K562 (cell line): ENCODE measurements at regions not wholly inside any gene's neighbourhood (a gene's known extent, or its start where the extent isn't known, plus 50 kb on each side); places are given as distances from the start of the nearest gene placed in this dataset.

Experiments
- EP300 ChIP-seq: IDR thresholded peaks from 2 replicates; pipeline ENCODE4 v1.6.1; 2012; ENCODE audit warnings: low read length, improper control_type of control experiment
- MIER1 ChIP-seq: fragments of 450-650 bp; IDR thresholded peaks from 2 replicates; pipeline ENCODE4 v1.6.1; 2016; ENCODE audit warnings: antibody characterized with exemption, mild to moderate bottlenecking, low read depth
- ZNF274 ChIP-seq: IDR thresholded peaks from 2 replicates; pipeline ENCODE4 v1.6.1; 2011; ENCODE audit warnings: low read depth, mild to moderate bottlenecking, low read length, moderate library complexity, borderline replicate concordance
- ZNF75A ChIP-seq: fragments of 450-650 bp; formaldehyde crosslinking; IDR thresholded peaks from 2 replicates; pipeline ENCODE4 v1.4.0; 2020; ENCODE audit warnings: mild to moderate bottlenecking
- TF ChIP-seq, protein P1 (sequence below), 3 experiments: IDR thresholded peaks in 2 of 3; conservative IDR thresholded peaks in 1 of 3; 2 replicates each; pipeline ENCODE4 v1.5.1; 2011 to 2012; ENCODE audit warnings: low read length in 3 of 3, mild to moderate bottlenecking in 3 of 3, control low read depth in 2 of 3, improper control_type of control experiment in 1 of 3, inconsistent platforms in 1 of 3, low read depth in 1 of 3, mixed read lengths in 1 of 3, moderate library complexity in 1 of 3; ENCODE audit not compliant: insufficient read depth in 2 of 3
- TF ChIP-seq, protein P2 (sequence below), 2 experiments: fragments of 200-800 bp in 1 of 2; sonication (Bioruptor generic) in 1 of 2; sonication (generic) in 1 of 2; formaldehyde crosslinking in 1 of 2; IDR thresholded peaks in 1 of 2; conservative IDR thresholded peaks in 1 of 2; 2 replicates each; pipeline versions ENCODE4 v1.5.0 to v1.6.1; 2016 to 2020; ENCODE audit warnings: missing compliant biosample characterization in 1 of 2, missing genetic modification characterization in 1 of 2, missing genetic modification reagents in 1 of 2

DNA sequence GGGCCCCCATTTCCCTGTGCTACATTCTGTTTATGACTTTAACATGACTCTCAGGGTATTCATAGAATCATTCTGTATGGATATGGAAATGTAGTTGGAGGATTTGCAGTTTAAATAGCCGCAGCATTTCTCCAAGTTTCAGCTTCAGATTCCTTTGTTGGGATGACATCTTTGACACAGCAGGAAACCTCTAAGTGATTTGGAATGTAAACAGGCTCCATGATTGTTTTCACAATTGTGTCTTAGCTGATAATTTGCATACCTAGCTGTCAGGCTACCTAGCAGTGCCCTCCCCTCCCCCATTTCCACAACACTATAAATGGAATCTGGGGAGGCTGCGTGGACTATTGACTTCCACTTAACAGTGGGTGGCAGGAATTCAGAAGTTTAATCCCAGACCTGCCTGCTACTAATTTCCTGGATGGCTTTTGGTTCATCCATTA is 290.2 kb downstream of the HLX start:
- TF ChIP-seq, protein P1, sequence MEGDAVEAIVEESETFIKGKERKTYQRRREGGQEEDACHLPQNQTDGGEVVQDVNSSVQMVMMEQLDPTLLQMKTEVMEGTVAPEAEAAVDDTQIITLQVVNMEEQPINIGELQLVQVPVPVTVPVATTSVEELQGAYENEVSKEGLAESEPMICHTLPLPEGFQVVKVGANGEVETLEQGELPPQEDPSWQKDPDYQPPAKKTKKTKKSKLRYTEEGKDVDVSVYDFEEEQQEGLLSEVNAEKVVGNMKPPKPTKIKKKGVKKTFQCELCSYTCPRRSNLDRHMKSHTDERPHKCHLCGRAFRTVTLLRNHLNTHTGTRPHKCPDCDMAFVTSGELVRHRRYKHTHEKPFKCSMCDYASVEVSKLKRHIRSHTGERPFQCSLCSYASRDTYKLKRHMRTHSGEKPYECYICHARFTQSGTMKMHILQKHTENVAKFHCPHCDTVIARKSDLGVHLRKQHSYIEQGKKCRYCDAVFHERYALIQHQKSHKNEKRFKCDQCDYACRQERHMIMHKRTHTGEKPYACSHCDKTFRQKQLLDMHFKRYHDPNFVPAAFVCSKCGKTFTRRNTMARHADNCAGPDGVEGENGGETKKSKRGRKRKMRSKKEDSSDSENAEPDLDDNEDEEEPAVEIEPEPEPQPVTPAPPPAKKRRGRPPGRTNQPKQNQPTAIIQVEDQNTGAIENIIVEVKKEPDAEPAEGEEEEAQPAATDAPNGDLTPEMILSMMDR (IDR thresholded peaks at IDR 0.05 in 2 of 3, conservative IDR thresholded peaks at IDR 0.05 in 1 of 3; ENCODE audit: insufficient read depth in 2 of 3, low read depth in 1 of 3, low read length in 3 of 3), result no peak
- no peak for TF ChIP-seq ZNF274
- TF ChIP-seq MIER1, result no peak
- TF ChIP-seq EP300, result no peak
- TF ChIP-seq, protein P2, sequence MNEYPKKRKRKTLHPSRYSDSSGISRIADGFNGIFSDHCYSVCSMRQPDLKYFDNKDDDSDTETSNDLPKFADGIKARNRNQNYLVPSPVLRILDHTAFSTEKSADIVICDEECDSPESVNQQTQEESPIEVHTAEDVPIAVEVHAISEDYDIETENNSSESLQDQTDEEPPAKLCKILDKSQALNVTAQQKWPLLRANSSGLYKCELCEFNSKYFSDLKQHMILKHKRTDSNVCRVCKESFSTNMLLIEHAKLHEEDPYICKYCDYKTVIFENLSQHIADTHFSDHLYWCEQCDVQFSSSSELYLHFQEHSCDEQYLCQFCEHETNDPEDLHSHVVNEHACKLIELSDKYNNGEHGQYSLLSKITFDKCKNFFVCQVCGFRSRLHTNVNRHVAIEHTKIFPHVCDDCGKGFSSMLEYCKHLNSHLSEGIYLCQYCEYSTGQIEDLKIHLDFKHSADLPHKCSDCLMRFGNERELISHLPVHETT (CRISPR knock-in tag; conservative IDR thresholded peaks at IDR 0.05 in 1 of 2, IDR thresholded peaks at IDR 0.05 in 1 of 2), result no peak
- no peak for TF ChIP-seq ZNF75A (CRISPR knock-in tag)
